Fibroblast of the aortic adventitia (primary cell): ENCODE measurements at regions not wholly inside any gene's neighbourhood (a gene's known extent, or its start where the extent isn't known, plus 50 kb on each side); places are given as distances from the start of the nearest gene placed in this dataset.

Experiments
- DNase-seq: peaks from one replicate; pipeline ENCODE4 v3.0.0-alpha.2; 2010; ENCODE audit warnings: low read depth
- H3K4me3 ChIP-seq: 2 replicates; pipeline ENCODE4 v1.5.1; 2011; ENCODE audit warnings: low read depth, mild to moderate bottlenecking, control low read depth, low read length, moderate library complexity
- TF ChIP-seq, protein P1 (sequence below): IDR thresholded peaks from 2 replicates; pipeline ENCODE4 v1.5.1; 2011; ENCODE audit warnings: mild to moderate bottlenecking, low read length, control low read depth, inconsistent platforms; ENCODE audit not compliant: insufficient read depth

DNA sequence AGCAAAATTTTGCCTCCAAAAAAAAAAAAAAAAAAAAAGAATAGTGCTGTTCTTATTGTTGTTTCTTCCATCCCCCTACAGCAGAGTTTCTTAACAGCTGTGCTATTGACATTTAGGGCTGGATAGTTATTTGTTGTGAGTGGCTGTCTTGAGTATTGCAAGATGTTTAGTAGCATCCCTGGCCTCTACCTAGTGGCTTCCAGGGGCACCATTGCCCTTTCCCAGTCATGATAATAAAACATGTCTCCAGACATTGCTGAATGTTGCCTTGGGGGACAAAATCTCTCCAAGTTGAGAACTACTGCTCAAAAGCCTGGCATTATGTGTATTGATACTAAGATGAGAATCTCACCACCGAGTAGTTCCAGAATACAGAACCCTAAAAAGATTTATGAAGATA is 108.7 kb downstream of the PALM2AKAP2 start:
- TF ChIP-seq, protein P1, sequence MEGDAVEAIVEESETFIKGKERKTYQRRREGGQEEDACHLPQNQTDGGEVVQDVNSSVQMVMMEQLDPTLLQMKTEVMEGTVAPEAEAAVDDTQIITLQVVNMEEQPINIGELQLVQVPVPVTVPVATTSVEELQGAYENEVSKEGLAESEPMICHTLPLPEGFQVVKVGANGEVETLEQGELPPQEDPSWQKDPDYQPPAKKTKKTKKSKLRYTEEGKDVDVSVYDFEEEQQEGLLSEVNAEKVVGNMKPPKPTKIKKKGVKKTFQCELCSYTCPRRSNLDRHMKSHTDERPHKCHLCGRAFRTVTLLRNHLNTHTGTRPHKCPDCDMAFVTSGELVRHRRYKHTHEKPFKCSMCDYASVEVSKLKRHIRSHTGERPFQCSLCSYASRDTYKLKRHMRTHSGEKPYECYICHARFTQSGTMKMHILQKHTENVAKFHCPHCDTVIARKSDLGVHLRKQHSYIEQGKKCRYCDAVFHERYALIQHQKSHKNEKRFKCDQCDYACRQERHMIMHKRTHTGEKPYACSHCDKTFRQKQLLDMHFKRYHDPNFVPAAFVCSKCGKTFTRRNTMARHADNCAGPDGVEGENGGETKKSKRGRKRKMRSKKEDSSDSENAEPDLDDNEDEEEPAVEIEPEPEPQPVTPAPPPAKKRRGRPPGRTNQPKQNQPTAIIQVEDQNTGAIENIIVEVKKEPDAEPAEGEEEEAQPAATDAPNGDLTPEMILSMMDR = no peak
- DNase-seq = no peak
- no peak overlapping the region for H3K4me3 ChIP-seq

DNA sequence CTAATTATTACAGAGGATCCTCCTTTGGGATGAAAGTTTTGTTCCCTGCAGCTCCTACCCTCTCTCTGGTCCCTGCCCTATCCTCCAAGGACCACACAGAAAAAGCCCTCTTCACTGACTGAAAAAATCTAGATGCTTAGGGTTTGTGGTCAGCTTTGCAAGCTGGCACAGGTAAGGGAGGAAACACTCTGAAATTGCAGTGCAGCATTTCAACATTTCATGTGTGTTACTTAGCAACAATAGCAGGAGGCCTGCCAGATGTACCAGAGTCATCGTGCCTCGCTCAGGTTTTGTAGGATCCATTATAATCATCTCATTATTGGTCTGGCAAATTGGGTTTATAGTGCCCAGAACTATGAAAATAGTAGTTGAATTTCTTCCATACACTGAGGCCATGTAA is 109.5 kb downstream of the PALM2AKAP2 start:
- TF ChIP-seq, protein P1 = no peak
- no peak overlapping the region for H3K4me3 ChIP-seq
- no peak for DNase-seq

DNA sequence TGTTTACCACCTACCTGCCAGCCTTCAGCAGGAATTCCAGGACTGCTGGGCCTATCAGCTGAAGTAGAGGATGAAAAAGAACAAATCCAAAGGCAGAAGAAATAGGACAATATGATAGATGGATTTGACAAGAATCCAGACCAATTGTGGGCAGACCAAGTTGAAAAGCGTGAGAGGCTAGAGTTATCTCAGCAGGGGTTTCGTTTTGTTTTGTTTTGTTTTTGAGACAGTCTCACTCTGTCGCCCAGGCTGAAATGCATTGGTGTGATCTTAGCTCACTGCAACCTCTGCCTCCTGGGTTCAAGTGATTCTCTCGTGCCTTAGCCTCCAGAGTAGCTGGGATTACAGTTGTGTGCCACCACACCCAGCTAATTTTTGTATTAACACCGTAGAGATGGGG is 113.2 kb downstream of the PALM2AKAP2 start:
- TF ChIP-seq, protein P1 = no peak
- no peak for DNase-seq
- H3K4me3 ChIP-seq = no peak overlapping the region

DNA sequence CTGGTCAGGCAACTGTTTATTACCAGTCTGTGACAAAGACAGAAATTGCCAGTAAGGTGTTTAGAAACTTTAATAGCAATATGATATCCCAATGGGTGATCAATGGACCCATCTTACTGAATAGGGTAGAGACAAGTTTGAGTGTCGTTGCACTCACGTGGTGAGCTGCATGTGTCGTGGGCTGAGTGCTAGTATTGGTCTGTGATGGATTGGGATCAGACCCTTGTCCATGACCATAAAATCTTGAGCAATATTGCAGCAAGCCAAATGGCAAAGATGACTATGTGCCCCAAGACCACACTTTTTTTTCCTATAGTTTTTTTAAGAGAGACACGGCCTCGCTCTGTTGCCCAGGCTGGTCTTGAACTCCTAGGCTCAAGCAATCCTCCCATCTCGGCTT is 114.5 kb downstream of the PALM2AKAP2 start:
- no peak for DNase-seq
- TF ChIP-seq, protein P1 = no peak
- no peak overlapping the region for H3K4me3 ChIP-seq

DNA sequence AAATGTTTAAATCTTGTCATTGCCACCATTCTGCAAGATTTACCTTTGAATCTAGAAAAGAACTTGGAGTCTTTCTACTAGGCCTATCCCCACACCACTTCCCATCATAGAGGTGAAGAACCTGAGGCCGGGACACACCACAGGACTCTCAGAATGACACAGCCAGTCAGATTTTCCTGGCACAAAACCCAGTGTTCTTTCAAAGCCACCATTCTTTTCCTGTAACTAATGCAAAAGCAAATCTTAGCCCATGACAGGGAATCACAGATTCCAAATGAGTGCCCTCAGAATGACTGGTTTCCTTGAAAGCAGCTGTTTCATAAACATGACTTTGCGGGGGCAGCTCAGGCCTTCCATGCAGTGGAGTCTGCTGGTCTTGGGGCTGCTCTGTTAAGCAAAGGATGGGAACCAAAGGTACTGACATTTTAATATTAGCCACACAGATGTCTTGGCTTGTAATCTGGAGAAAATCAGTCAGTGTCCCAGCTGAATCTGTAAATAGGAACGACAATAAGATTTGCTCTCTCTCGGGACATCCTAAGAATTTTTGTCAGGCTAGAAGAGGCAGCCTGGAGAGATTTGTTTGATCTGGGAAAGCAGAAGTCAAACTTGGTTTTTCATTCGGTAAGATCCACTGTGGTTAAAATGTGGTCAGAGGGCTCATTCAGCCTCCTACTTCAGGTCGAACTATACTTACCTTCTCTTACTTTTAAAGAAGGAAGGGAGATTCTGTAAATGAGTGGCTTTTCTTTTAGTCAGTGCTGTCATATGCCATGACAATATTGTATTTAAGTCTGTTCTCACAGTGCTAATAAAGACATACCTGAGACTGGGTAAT is 115.1 kb downstream of the PALM2AKAP2 start:
- no peak overlapping the region for H3K4me3 ChIP-seq
- TF ChIP-seq, protein P1 = no peak
- no peak for DNase-seq

DNA sequence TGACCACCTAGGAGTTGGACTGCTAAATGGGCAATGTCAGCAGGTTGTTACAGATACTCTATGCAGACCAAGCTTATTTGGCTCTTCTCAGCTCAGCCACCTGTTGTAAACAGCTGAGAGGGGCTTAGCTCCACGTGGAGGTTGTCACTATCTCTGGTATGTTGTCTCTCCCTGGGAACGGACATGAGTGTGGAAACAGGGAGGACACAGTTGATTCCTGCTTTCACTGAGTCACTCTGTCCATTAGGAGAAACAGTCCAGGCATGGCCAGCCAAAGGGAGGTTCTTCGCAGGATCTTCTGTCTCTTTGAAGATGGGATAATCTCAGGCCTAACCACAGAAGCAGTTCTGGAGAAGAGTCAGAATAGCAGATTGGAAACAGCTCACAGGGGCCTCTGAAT is 121.2 kb downstream of the PALM2AKAP2 start:
- TF ChIP-seq, protein P1 = no peak
- H3K4me3 ChIP-seq = no peak overlapping the region
- no peak for DNase-seq
